ENCODE measurements at regions not wholly inside any gene's neighbourhood (a gene's known extent, or its start where the extent isn't known, plus 50 kb on each side); places are given as distances from the start of the nearest gene placed in this dataset.

DNA sequence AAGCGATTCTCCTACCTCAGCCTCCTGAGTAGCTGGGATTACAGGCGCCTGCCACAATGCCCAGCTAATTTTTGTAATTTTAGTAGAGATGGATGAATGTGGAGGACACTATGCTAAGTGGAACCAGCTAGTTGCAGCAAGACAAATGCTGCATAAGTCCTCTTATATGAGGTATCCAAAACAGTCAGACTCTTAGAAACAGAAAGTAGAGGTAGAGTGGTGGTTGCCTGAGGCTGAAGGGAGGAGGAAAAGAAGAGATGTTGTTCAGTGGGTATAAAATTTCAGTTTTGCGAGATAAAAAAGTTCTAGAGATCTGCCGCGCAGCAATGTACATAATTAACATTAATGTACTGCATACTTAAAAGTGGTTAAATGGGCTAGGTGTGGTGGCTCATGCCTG, 145.3 kb upstream of the SPRED2 start:
- TF ChIP-seq EZH2 (IDR thresholded peaks at IDR 0.05; ENCODE audit: borderline replicate concordance, low read depth, low read length, severe bottlenecking), result no peak
- TF ChIP-seq, protein P1, sequence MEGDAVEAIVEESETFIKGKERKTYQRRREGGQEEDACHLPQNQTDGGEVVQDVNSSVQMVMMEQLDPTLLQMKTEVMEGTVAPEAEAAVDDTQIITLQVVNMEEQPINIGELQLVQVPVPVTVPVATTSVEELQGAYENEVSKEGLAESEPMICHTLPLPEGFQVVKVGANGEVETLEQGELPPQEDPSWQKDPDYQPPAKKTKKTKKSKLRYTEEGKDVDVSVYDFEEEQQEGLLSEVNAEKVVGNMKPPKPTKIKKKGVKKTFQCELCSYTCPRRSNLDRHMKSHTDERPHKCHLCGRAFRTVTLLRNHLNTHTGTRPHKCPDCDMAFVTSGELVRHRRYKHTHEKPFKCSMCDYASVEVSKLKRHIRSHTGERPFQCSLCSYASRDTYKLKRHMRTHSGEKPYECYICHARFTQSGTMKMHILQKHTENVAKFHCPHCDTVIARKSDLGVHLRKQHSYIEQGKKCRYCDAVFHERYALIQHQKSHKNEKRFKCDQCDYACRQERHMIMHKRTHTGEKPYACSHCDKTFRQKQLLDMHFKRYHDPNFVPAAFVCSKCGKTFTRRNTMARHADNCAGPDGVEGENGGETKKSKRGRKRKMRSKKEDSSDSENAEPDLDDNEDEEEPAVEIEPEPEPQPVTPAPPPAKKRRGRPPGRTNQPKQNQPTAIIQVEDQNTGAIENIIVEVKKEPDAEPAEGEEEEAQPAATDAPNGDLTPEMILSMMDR (IDR thresholded peaks at IDR 0.05; ENCODE audit: borderline replicate concordance, extremely low read depth, low read length, poor library complexity, severe bottlenecking), result no peak
